GM19463 (cell line): ENCODE measurements at regions not wholly inside any gene's neighbourhood (a gene's known extent, or its start where the extent isn't known, plus 50 kb on each side); places are given as distances from the start of the nearest gene placed in this dataset.
A peak's percentile ranks its signal among the peaks of the same experiment; 100 is the strongest.
"Not testable (repeated sequence)": the region's sequence is repeated elsewhere in the genome, so short reads cannot be mapped to it uniquely, and the experiment has no call there.

Experiments
- ATAC-seq: cut with Tn5 transposase; IDR thresholded peaks from one replicate; pipeline ENCODE4 v1.9.1; 2021; ENCODE audit warnings: mild to moderate bottlenecking, moderate library complexity; ENCODE audit not compliant: unreplicated experiment

GRCh38 chr12:89160716-89161123 is 191.6 kb downstream of the DUSP6 start:
- peak; percentile 39 for ATAC-seq

- no peak for ATAC-seq
Measured at GRCh38 chr12:89157413-89157812, 194.9 kb downstream of the DUSP6 start.

GRCh38 chr12:89156862-89157262 is 195.4 kb downstream of the DUSP6 start:
- no peak for ATAC-seq

- no peak for ATAC-seq
Measured at GRCh38 chr12:89156340-89156739, 196.0 kb downstream of the DUSP6 start.

GRCh38 chr12:89155826-89156225 is 196.5 kb downstream of the DUSP6 start:
- ATAC-seq = no peak

GRCh38 chr12:89154743-89155499 is 197.4 kb downstream of the DUSP6 start:
- no peak for ATAC-seq

- no peak for ATAC-seq
Measured at GRCh38 chr12:89153341-89153740, 199.0 kb downstream of the DUSP6 start.

GRCh38 chr12:89151536-89151935 is 200.8 kb downstream of the DUSP6 start:
- ATAC-seq = no peak

GRCh38 chr12:89150789-89151188 is 201.5 kb downstream of the DUSP6 start:
- ATAC-seq = not testable (repeated sequence)

GRCh38 chr12:89140602-89141238 is 211.6 kb downstream of the DUSP6 start:
- no peak for ATAC-seq

- ATAC-seq = no peak
Measured at GRCh38 chr12:89140141-89140540, 212.2 kb downstream of the DUSP6 start.

- ATAC-seq = no peak
Measured at GRCh38 chr12:89139390-89139789, 212.9 kb downstream of the DUSP6 start.

GRCh38 chr12:89138048-89138852 is 214.1 kb downstream of the DUSP6 start:
- no peak for ATAC-seq

- peak; percentile 47 for ATAC-seq
Measured at GRCh38 chr12:89135976-89136634, 216.2 kb downstream of the DUSP6 start.

GRCh38 chr12:89134213-89134770 is 218.0 kb downstream of the DUSP6 start:
- ATAC-seq = no peak

- no peak for ATAC-seq
Measured at GRCh38 chr12:89129167-89129870, 223.0 kb downstream of the DUSP6 start.

- no peak for ATAC-seq
Measured at GRCh38 chr12:89126712-89127111, 225.6 kb downstream of the DUSP6 start.

GRCh38 chr12:89122852-89123251 is 229.4 kb downstream of the DUSP6 start:
- no peak for ATAC-seq

GRCh38 chr12:89117448-89118034 is 234.8 kb downstream of the DUSP6 start:
- no peak for ATAC-seq

GRCh38 chr12:89111964-89112363 is 240.3 kb downstream of the DUSP6 start:
- no peak for ATAC-seq
